Endothelial cell of umbilical vein (primary cell): ENCODE measurements at regions not wholly inside any gene's neighbourhood (a gene's known extent, or its start where the extent isn't known, plus 50 kb on each side); places are given as distances from the start of the nearest gene placed in this dataset.

Experiments
- EZH2 ChIP-seq: IDR thresholded peaks from 2 replicates; pipeline ENCODE4 v1.6.1; 2012; ENCODE audit warnings: borderline replicate concordance, low read depth, mild to moderate bottlenecking, moderate library complexity, low read length, inconsistent platforms; ENCODE audit not compliant: severe bottlenecking
- FOS ChIP-seq: IDR thresholded peaks from 2 replicates; pipeline ENCODE4 v1.6.1; 2011; ENCODE audit warnings: mild to moderate bottlenecking, low read length, moderate library complexity, borderline replicate concordance; ENCODE audit not compliant: insufficient read depth
- GATA2 ChIP-seq: IDR thresholded peaks from 2 replicates; pipeline ENCODE4 v1.7.0; 2011; ENCODE audit warnings: low read depth, mild to moderate bottlenecking, moderate library complexity, mixed read lengths, low read length; ENCODE audit not compliant: insufficient read length, insufficient read depth
- JUN ChIP-seq: IDR thresholded peaks from 2 replicates; pipeline ENCODE4 v1.6.1; 2011; ENCODE audit warnings: borderline replicate concordance, low read depth; ENCODE audit not compliant: insufficient read length, insufficient read depth
- MYC ChIP-seq: IDR thresholded peaks from one replicate; pipeline ENCODE4 v1.6.1; 2011; ENCODE audit warnings: mild to moderate bottlenecking, low read depth, low read length
- POLR2A ChIP-seq: IDR thresholded peaks from 2 replicates; pipeline ENCODE4 v1.6.1; 2012; ENCODE audit warnings: low read depth, mild to moderate bottlenecking, control low read depth, low read length
- POLR2AphosphoS5 ChIP-seq: IDR thresholded peaks from 2 replicates; pipeline ENCODE4 v1.6.1; 2012; ENCODE audit warnings: low read depth, mild to moderate bottlenecking, control low read depth, low read length, moderate library complexity; ENCODE audit not compliant: insufficient read depth
- TF ChIP-seq, protein P1 (sequence below), 2 donors: IDR thresholded peaks; 1 replicate in 1 of 2; 2 replicates in 1 of 2; pipeline ENCODE4 v1.5.1; 2011; ENCODE audit warnings: low read length in 2 of 2, mild to moderate bottlenecking in 2 of 2, moderate library complexity in 2 of 2, control low read depth in 1 of 2, inconsistent platforms in 1 of 2, low read depth in 1 of 2; ENCODE audit not compliant: insufficient read depth in 1 of 2; ENCODE audit errors: extremely low read depth in 1 of 2
- TF ChIP-seq, protein P2 (sequence below): IDR thresholded peaks from 2 replicates; pipeline ENCODE4 v1.6.1; 2011; ENCODE audit not compliant: insufficient read depth, insufficient read length

DNA sequence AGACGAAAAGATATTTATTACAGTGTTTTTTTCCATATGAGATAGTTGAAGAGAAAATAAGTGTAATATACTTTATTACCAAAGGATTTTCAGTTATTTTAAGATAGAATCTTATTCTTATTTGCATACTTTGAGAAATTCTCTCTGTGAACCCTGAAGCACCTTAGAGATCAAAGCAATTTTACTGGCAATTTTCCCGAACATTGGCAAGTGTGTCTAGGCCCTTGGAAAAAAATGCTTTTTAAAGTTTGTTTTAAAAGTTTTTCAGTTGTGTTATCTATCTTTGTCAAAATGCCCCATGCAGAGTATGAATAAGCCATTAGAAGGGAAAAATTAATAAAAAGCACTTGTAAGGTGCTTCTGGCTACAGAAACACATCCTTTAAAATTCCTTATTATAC is 276.8 kb upstream of the HSF2 start:
- TF ChIP-seq POLR2A, result no peak
- TF ChIP-seq JUN, result no peak
- TF ChIP-seq POLR2AphosphoS5, result no peak
- no peak for TF ChIP-seq GATA2
- TF ChIP-seq, protein P1, sequence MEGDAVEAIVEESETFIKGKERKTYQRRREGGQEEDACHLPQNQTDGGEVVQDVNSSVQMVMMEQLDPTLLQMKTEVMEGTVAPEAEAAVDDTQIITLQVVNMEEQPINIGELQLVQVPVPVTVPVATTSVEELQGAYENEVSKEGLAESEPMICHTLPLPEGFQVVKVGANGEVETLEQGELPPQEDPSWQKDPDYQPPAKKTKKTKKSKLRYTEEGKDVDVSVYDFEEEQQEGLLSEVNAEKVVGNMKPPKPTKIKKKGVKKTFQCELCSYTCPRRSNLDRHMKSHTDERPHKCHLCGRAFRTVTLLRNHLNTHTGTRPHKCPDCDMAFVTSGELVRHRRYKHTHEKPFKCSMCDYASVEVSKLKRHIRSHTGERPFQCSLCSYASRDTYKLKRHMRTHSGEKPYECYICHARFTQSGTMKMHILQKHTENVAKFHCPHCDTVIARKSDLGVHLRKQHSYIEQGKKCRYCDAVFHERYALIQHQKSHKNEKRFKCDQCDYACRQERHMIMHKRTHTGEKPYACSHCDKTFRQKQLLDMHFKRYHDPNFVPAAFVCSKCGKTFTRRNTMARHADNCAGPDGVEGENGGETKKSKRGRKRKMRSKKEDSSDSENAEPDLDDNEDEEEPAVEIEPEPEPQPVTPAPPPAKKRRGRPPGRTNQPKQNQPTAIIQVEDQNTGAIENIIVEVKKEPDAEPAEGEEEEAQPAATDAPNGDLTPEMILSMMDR (IDR thresholded peaks at IDR 0.05; ENCODE audit: extremely low read depth in 1 of 2, insufficient read depth in 1 of 2, low read depth in 1 of 2, low read length in 2 of 2), result no peak
- TF ChIP-seq MYC, result no peak
- no peak for TF ChIP-seq EZH2
- TF ChIP-seq, protein P2, sequence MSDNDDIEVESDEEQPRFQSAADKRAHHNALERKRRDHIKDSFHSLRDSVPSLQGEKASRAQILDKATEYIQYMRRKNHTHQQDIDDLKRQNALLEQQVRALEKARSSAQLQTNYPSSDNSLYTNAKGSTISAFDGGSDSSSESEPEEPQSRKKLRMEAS, result no peak
- TF ChIP-seq FOS, result no peak
